A549 (cell line): ENCODE measurements at regions not wholly inside any gene's neighbourhood (a gene's known extent, or its start where the extent isn't known, plus 50 kb on each side); places are given as distances from the start of the nearest gene placed in this dataset.
A peak's percentile ranks its signal among the peaks of the same experiment; 100 is the strongest.

ENCODE experiments used
- CBX2 ChIP-seq: fragments of 200-600 bp; sonication (generic); IDR thresholded peaks from 2 replicates; pipeline ENCODE4 v1.6.1; 2016; ENCODE audit warnings: low read depth, mild to moderate bottlenecking, borderline replicate concordance
- CEBPB ChIP-seq, 2 experiments: fragments of >200 bp in 1 of 2; sonication (Bioruptor Twin) in 1 of 2; formaldehyde crosslinking in 1 of 2; IDR thresholded peaks; 2 replicates each; pipeline ENCODE4 v1.6.1; 2012 to 2016
- CHD2 ChIP-seq: fragments of 150-350 bp; IDR thresholded peaks from 2 replicates; pipeline ENCODE4 v1.6.1; 2014; ENCODE audit warnings: low read length; ENCODE audit not compliant: partially characterized antibody
- POLR2A ChIP-seq: IDR thresholded peaks from 2 replicates; pipeline ENCODE4 v1.6.1; 2012; ENCODE audit warnings: mild to moderate bottlenecking, low read length
- RAD21 ChIP-seq, 2 experiments: fragments of >200 bp in 1 of 2; sonication (Bioruptor Twin) in 1 of 2; formaldehyde crosslinking in 1 of 2; IDR thresholded peaks in 1 of 2; conservative IDR thresholded peaks in 1 of 2; 2 replicates in 1 of 2; 3 replicates in 1 of 2; pipeline ENCODE4 v1.6.1; 2012 to 2018; ENCODE audit warnings: inconsistent platforms in 1 of 2
- SMC3 ChIP-seq: fragments of >200 bp; sonication (Bioruptor Twin); formaldehyde crosslinking; IDR thresholded peaks from 3 replicates; pipeline ENCODE4 v1.6.1; 2018; ENCODE audit warnings: inconsistent platforms
- SREBF2 ChIP-seq: fragments of 450-650 bp; IDR thresholded peaks from 2 replicates; pipeline ENCODE4 v1.6.1; 2014; ENCODE audit warnings: mild to moderate bottlenecking, moderate library complexity
- TF ChIP-seq, protein P1 (sequence below): fragments of >200 bp; sonication (Bioruptor Twin); formaldehyde crosslinking; IDR thresholded peaks from 3 replicates; pipeline ENCODE4 v1.5.1; 2016
- TF ChIP-seq, protein P2 (sequence below): IDR thresholded peaks from 2 replicates; pipeline ENCODE4 v1.6.1; 2012

DNA sequence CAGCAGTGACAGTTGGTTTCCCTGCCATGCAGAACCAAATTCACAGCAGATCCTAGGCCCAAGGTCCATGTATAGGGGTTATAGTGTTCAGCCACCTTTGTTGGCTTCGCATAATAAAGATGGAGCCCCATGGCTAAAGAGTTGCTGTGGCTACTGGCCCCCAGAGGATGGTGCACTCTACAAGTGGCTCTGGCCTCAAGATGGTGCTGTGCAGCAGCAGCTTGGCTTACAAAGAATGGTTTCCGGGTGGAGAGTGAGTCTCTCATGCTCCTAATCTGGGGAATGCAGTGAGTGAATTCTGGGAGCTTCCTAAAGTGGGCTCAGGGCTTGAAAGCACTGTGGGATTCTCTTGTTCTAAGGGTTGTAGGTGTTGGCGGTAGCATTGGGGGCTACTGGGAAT is 1199.7 kb downstream of the CNTNAP5 start:
- TF ChIP-seq, protein P1, sequence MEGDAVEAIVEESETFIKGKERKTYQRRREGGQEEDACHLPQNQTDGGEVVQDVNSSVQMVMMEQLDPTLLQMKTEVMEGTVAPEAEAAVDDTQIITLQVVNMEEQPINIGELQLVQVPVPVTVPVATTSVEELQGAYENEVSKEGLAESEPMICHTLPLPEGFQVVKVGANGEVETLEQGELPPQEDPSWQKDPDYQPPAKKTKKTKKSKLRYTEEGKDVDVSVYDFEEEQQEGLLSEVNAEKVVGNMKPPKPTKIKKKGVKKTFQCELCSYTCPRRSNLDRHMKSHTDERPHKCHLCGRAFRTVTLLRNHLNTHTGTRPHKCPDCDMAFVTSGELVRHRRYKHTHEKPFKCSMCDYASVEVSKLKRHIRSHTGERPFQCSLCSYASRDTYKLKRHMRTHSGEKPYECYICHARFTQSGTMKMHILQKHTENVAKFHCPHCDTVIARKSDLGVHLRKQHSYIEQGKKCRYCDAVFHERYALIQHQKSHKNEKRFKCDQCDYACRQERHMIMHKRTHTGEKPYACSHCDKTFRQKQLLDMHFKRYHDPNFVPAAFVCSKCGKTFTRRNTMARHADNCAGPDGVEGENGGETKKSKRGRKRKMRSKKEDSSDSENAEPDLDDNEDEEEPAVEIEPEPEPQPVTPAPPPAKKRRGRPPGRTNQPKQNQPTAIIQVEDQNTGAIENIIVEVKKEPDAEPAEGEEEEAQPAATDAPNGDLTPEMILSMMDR: no peak
- TF ChIP-seq SREBF2 (no peak), RAD21 (conservative IDR thresholded peaks at IDR 0.05 in 1 of 2, IDR thresholded peaks at IDR 0.05 in 1 of 2) (peak in 1 of 2 experiments; percentile 23; a peak in 1 of 5 replicates), CHD2 (no peak), POLR2A (no peak), CBX2 (no peak), SMC3 (no peak), CEBPB (IDR thresholded peaks at IDR 0.05) (no peak)
- TF ChIP-seq, protein P2, sequence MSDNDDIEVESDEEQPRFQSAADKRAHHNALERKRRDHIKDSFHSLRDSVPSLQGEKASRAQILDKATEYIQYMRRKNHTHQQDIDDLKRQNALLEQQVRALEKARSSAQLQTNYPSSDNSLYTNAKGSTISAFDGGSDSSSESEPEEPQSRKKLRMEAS: no peak
